B cell (primary cell): ENCODE measurements at regions not wholly inside any gene's neighbourhood (a gene's known extent, or its start where the extent isn't known, plus 50 kb on each side); places are given as distances from the start of the nearest gene placed in this dataset.

Experiments
- ATAC-seq: fragments of 200-7000 bp; cut with Tn5 transposase; one replicate; pipeline ENCODE4 v1.10.0; 2021; ENCODE audit warnings: low read depth, mild to moderate bottlenecking, moderate number of reproducible peaks, moderate library complexity
- CTCF ChIA-PET: fragments of 350-600 bp; sonication (Branson Sonifier 250); formaldehyde crosslinking; loops from one replicate; lab custom pipeline; 2021; ENCODE audit warnings: antibody characterized with exemption, inconsistent platforms; lab: Charles Lee
- POLR2A ChIA-PET: fragments of 350-600 bp; sonication (Branson Sonifier 250); formaldehyde crosslinking; loops from one replicate; lab custom pipeline; 2021; ENCODE audit warnings: antibody characterized with exemption; lab: Charles Lee
- DNase-seq: peaks from one replicate; pipeline ENCODE4 v3.0.0; 2013
- H2AFZ ChIP-seq: 2 replicates; pipeline ENCODE4 v1.6.1; 2012; ENCODE audit warnings: mild to moderate bottlenecking, low read depth, low read length; ENCODE audit not compliant: insufficient read depth, poor library complexity, severe bottlenecking
- H3K27ac ChIP-seq, 2 donors: 1 replicate in 1 of 2; 2 replicates in 1 of 2; pipeline ENCODE4 v1.5.1; 2012 to 2013; ENCODE audit warnings: low read length in 2 of 2, mild to moderate bottlenecking in 2 of 2, moderate library complexity in 1 of 2
- H3K27me3 ChIP-seq, 4 experiments: fragments of 200-600 bp in 1 of 4; sonication (generic) in 1 of 4; replicated peaks in 1 of 4; 1 replicate in 2 of 4; 2 replicates in 2 of 4; pipeline versions ENCODE4 v1.6.1 to v1.7.0; 2013 to 2016; ENCODE audit warnings: low read length in 3 of 4, mild to moderate bottlenecking in 2 of 4, mixed read lengths in 1 of 4, moderate library complexity in 1 of 4; ENCODE audit not compliant: insufficient read depth in 4 of 4, control insufficient read depth in 3 of 4; ENCODE audit errors: control extremely low read depth in 1 of 4
- H3K36me3 ChIP-seq, 2 experiments: replicated peaks in 1 of 2; 1 replicate in 1 of 2; 2 replicates in 1 of 2; pipeline versions ENCODE4 v1.6.1 to v1.7.1; 2013; ENCODE audit warnings: low read length in 1 of 2; ENCODE audit not compliant: insufficient read depth in 2 of 2, control insufficient read depth in 1 of 2; ENCODE audit errors: control extremely low read depth in 1 of 2, extremely low read depth in 1 of 2
- H3K4me1 ChIP-seq, 2 donors: fragments of 200-600 bp in 1 of 2; sonication (generic) in 1 of 2; 1 replicate in 1 of 2; 2 replicates in 1 of 2; pipeline versions ENCODE4 v1.5.1 to v1.6.1; 2013 to 2017; ENCODE audit warnings: low read length in 2 of 2; ENCODE audit not compliant: control insufficient read depth in 2 of 2, insufficient read depth in 2 of 2
- H3K4me2 ChIP-seq: replicated peaks from 2 replicates; pipeline ENCODE3; 2012; ENCODE audit warnings: mild to moderate bottlenecking, low read depth, low read length; ENCODE audit not compliant: poor library complexity, severe bottlenecking
- H3K4me3 ChIP-seq, 5 experiments: fragments of 200-600 bp in 1 of 5; sonication (generic) in 1 of 5; 1 replicate in 3 of 5; 2 replicates in 2 of 5; pipeline versions ENCODE4 v1.5.1 to v1.7.0; 2011 to 2016; ENCODE audit warnings: low read length in 4 of 5, mild to moderate bottlenecking in 4 of 5, low read depth in 2 of 5, control low read depth in 1 of 5, moderate library complexity in 1 of 5; ENCODE audit not compliant: insufficient read depth in 1 of 5; ENCODE audit errors: control extremely low read depth in 1 of 5, extremely low read depth in 1 of 5
- H3K79me2 ChIP-seq: fragments of 200-600 bp; sonication (generic); one replicate; pipeline ENCODE4 v1.6.0; 2016; ENCODE audit warnings: low read length; ENCODE audit not compliant: control insufficient read depth, insufficient read depth
- H3K9ac ChIP-seq: fragments of 200-600 bp; sonication (generic); 2 replicates; pipeline ENCODE4 v1.6.1; 2017; ENCODE audit warnings: mild to moderate bottlenecking, low read length, moderate library complexity
- H3K9me3 ChIP-seq, 3 donors: one replicate each; pipeline versions ENCODE4 v1.6.1 to v1.7.1; 2013; ENCODE audit warnings: low read length in 2 of 3; ENCODE audit not compliant: control insufficient read depth in 2 of 3, insufficient read depth in 1 of 3; ENCODE audit errors: control extremely low read depth in 1 of 3
- H4K20me1 ChIP-seq: 2 replicates; pipeline ENCODE4 v1.6.0; 2012; ENCODE audit warnings: mild to moderate bottlenecking, low read length; ENCODE audit not compliant: insufficient read depth, control insufficient read depth, poor library complexity, severe bottlenecking
- H3K27ac Mint-ChIP-seq: one replicate; pipeline ENCODE4 v1.8.0; 2021; ENCODE audit warnings: mixed read lengths
- H3K27me3 Mint-ChIP-seq: one replicate; pipeline ENCODE4 v1.8.0; 2021; ENCODE audit warnings: mixed read lengths
- H3K4me1 Mint-ChIP-seq: one replicate; pipeline ENCODE4 v1.8.0; 2021; ENCODE audit warnings: mixed read lengths
- H3K4me3 Mint-ChIP-seq: one replicate; pipeline ENCODE4 v1.8.0; 2021; ENCODE audit warnings: mixed read lengths
- H3K9me3 Mint-ChIP-seq: one replicate; pipeline ENCODE4 v1.8.0; 2022; ENCODE audit warnings: mixed read lengths; ENCODE audit not compliant: insufficient read depth
- EZH2 ChIP-seq: IDR thresholded peaks from 2 replicates; pipeline ENCODE4 v1.6.1; 2012; ENCODE audit warnings: borderline replicate concordance, low read depth, mild to moderate bottlenecking, moderate library complexity, low read length; ENCODE audit not compliant: insufficient read depth, poor library complexity, severe bottlenecking
- whole genome bisulfite sequencing: methylation state at CpG from one replicate; pipeline ENCODE4 v1.1.5; 2013; ENCODE audit warnings: missing lambda C conversion rate; ENCODE audit not compliant: insufficient coverage; 5-methylcytosine and 5-hydroxymethylcytosine counted together
- intact Hi-C: fragments of 100-400 bp; cut with micrococcal nuclease; formaldehyde crosslinking; loops from one replicate; pipeline ENCODE4 v1.10.0; 2022
- TF ChIP-seq, protein P1 (sequence below): fragments of 200-600 bp; IDR thresholded peaks from one replicate; pipeline ENCODE4 v1.8.0; 2022; ENCODE audit warnings: antibody characterized with exemption, mild to moderate bottlenecking

DNA sequence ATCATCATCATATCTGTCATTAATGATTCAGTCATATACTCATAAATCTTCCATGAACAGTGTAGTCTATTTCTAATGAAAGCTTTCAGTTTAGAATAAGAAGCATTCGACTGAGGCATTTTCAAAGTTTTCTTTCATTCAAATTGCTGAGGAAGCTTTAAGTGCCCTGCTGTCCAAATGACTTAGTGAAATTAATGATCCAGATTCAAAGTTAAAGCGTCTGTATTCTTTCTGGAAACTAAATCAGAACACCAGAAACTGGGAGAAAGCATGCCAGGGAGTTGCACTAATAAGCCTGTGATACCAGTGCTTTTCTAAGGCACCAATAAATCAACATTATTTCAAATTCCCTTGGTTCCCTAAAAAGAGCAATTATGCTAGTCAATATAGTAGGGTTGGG is 367.8 kb upstream of the ANO5 start:
- no peaks in the 10 kb centered on the region for H3K27me3 Mint-ChIP-seq
- ChIA-PET POLR2A (no interaction called here), CTCF (no interaction called here)
- H3K4me3 ChIP-seq, result no peak overlapping the region
- H3K27me3 ChIP-seq, result no peaks in the 10 kb centered on the region
- ATAC-seq (no peak), DNase-seq (no peak)
- no peak overlapping the region for H3K9ac ChIP-seq
- TF ChIP-seq, protein P1, sequence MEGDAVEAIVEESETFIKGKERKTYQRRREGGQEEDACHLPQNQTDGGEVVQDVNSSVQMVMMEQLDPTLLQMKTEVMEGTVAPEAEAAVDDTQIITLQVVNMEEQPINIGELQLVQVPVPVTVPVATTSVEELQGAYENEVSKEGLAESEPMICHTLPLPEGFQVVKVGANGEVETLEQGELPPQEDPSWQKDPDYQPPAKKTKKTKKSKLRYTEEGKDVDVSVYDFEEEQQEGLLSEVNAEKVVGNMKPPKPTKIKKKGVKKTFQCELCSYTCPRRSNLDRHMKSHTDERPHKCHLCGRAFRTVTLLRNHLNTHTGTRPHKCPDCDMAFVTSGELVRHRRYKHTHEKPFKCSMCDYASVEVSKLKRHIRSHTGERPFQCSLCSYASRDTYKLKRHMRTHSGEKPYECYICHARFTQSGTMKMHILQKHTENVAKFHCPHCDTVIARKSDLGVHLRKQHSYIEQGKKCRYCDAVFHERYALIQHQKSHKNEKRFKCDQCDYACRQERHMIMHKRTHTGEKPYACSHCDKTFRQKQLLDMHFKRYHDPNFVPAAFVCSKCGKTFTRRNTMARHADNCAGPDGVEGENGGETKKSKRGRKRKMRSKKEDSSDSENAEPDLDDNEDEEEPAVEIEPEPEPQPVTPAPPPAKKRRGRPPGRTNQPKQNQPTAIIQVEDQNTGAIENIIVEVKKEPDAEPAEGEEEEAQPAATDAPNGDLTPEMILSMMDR, result no peak
- no peak for TF ChIP-seq EZH2
- no peaks in the 10 kb centered on the region for H3K79me2 ChIP-seq
- no peaks in the 10 kb centered on the region for H3K9me3 ChIP-seq
- no peaks in the 10 kb centered on the region for H3K4me1 ChIP-seq
- no peaks in the 10 kb centered on the region for H3K36me3 ChIP-seq
- peaks cover 4% of the 10 kb centered on the region for H3K9me3 Mint-ChIP-seq
- H4K20me1 ChIP-seq, result no peaks in the 10 kb centered on the region
- H3K27ac ChIP-seq, result no peak overlapping the region
- no peaks in the 10 kb centered on the region for H3K4me1 Mint-ChIP-seq
- intact Hi-C loops, result no loop called here
- H3K4me2 ChIP-seq, result no peak overlapping the region
- no peak overlapping the region for H3K4me3 Mint-ChIP-seq
- no peak overlapping the region for H2AFZ ChIP-seq
- H3K27ac Mint-ChIP-seq, result no peak overlapping the region
- WGBS, result 83% methylated on average over 1 of the region's 2 CpGs

GRCh38 chr11:21838427-21838826 is 354.5 kb upstream of the ANO5 start:
- ChIA-PET CTCF (no interaction called here), POLR2A (no interaction called here)
- no peaks in the 10 kb centered on the region for H3K79me2 ChIP-seq
- WGBS, result 100% methylated on average over 1 of the region's 3 CpGs
- no peaks in the 10 kb centered on the region for H4K20me1 ChIP-seq
- Mint-ChIP-seq H3K27ac (no peak overlapping the region), H3K27me3 (no peaks in the 10 kb centered on the region), H3K4me1 (no peaks in the 10 kb centered on the region), H3K9me3 (peaks cover 6% of the 10 kb centered on the region), H3K4me3 (no peak overlapping the region)
- no peak overlapping the region for H3K9ac ChIP-seq
- H3K27me3 ChIP-seq, result no peaks in the 10 kb centered on the region
- intact Hi-C loops, result no loop called here
- H3K4me1 ChIP-seq, result no peaks in the 10 kb centered on the region
- H3K9me3 ChIP-seq, result no peaks in the 10 kb centered on the region
- ATAC-seq (no peak), DNase-seq (no peak)
- no peak overlapping the region for H3K4me2 ChIP-seq
- TF ChIP-seq EZH2, result no peak
- TF ChIP-seq, protein P1, result no peak
- no peak overlapping the region for H2AFZ ChIP-seq
- H3K4me3 ChIP-seq, result no peak overlapping the region
- no peaks in the 10 kb centered on the region for H3K36me3 ChIP-seq
- no peak overlapping the region for H3K27ac ChIP-seq
